HG02610 (cell line): ENCODE measurements at regions not wholly inside any gene's neighbourhood (a gene's known extent, or its start where the extent isn't known, plus 50 kb on each side); places are given as distances from the start of the nearest gene placed in this dataset.
A peak's percentile ranks its signal among the peaks of the same experiment; 100 is the strongest.
"Not testable (repeated sequence)": the region's sequence is repeated elsewhere in the genome, so short reads cannot be mapped to it uniquely, and the experiment has no call there.

Experiments used
- ATAC-seq: cut with Tn5 transposase; IDR thresholded peaks from one replicate; pipeline ENCODE4 v1.9.1; 2021; ENCODE audit warnings: mild to moderate bottlenecking, moderate library complexity; ENCODE audit not compliant: unreplicated experiment

GRCh38 chr20:12198281-12198680 lies 280.6 kb downstream of the BTBD3 start:
- ATAC-seq = no peak

- no peak for ATAC-seq
Observed at GRCh38 chr20:12199703-12200102, 282.0 kb downstream of the BTBD3 start.

GRCh38 chr20:12201289-12201991 lies 283.7 kb downstream of the BTBD3 start:
- ATAC-seq = no peak

- ATAC-seq = no peak
Observed at GRCh38 chr20:12203399-12203798, 285.7 kb downstream of the BTBD3 start.

GRCh38 chr20:12203981-12204380 lies 286.3 kb downstream of the BTBD3 start:
- peak; percentile 50 for ATAC-seq

- ATAC-seq = peak; percentile 72
Observed at GRCh38 chr20:12207875-12208274, 290.2 kb downstream of the BTBD3 start.

GRCh38 chr20:12210591-12210990 lies 292.9 kb downstream of the BTBD3 start:
- no peak for ATAC-seq

GRCh38 chr20:12211361-12211760 lies 293.7 kb downstream of the BTBD3 start:
- ATAC-seq = no peak

- ATAC-seq = no peak
Observed at GRCh38 chr20:12217382-12217781, 299.7 kb downstream of the BTBD3 start.

- ATAC-seq = no peak
Observed at GRCh38 chr20:12219798-12220197, 302.1 kb downstream of the BTBD3 start.

GRCh38 chr20:12223057-12223456 lies 305.4 kb downstream of the BTBD3 start:
- no peak for ATAC-seq

- no peak for ATAC-seq
Observed at GRCh38 chr20:12225898-12226297, 308.2 kb downstream of the BTBD3 start.

- ATAC-seq = no peak
Observed at GRCh38 chr20:12229891-12230290, 312.2 kb downstream of the BTBD3 start.

GRCh38 chr20:12237772-12238171 lies 320.1 kb downstream of the BTBD3 start:
- no peak for ATAC-seq

GRCh38 chr20:12241065-12241464 lies 323.4 kb downstream of the BTBD3 start:
- ATAC-seq = no peak

- ATAC-seq = no peak
Observed at GRCh38 chr20:12243327-12243726, 325.6 kb downstream of the BTBD3 start.

GRCh38 chr20:12248481-12248880 lies 330.8 kb downstream of the BTBD3 start:
- ATAC-seq = no peak

- ATAC-seq = not testable (repeated sequence)
Observed at GRCh38 chr20:12250661-12251060, 333.0 kb downstream of the BTBD3 start.

- ATAC-seq = no peak
Observed at GRCh38 chr20:12252793-12253192, 335.1 kb downstream of the BTBD3 start.

- no peak for ATAC-seq
Observed at GRCh38 chr20:12255461-12255970, 337.8 kb downstream of the BTBD3 start.

- ATAC-seq = no peak
Observed at GRCh38 chr20:12256806-12257205, 339.1 kb downstream of the BTBD3 start.

GRCh38 chr20:12262747-12263146 lies 345.1 kb downstream of the BTBD3 start:
- ATAC-seq = no peak

GRCh38 chr20:12264711-12265110 lies 347.0 kb downstream of the BTBD3 start:
- no peak for ATAC-seq
